GM13977 (cell line): ENCODE measurements at regions not wholly inside any gene's neighbourhood (a gene's known extent, or its start where the extent isn't known, plus 50 kb on each side); places are given as distances from the start of the nearest gene placed in this dataset.
A peak's percentile ranks its signal among the peaks of the same experiment; 100 is the strongest.
"Not testable (repeated sequence)": the region's sequence is repeated elsewhere in the genome, so short reads cannot be mapped to it uniquely, and the experiment has no call there.

Source experiments
- DNase-seq: peaks from one replicate; pipeline ENCODE4 v3.0.0; 2012; ENCODE audit warnings: low spot score
- CTCF ChIP-seq: IDR thresholded peaks from 2 replicates; pipeline ENCODE4 v1.5.1; 2012; ENCODE audit warnings: mild to moderate bottlenecking, control low read depth; ENCODE audit not compliant: insufficient read depth; ENCODE audit errors: extremely low read depth, missing control alignments
- in situ Hi-C: fragments of 300-500 bp; cut with MboI; formaldehyde crosslinking; loops from one replicate; pipeline ENCODE4 v1.12.0; 2022; ENCODE audit warnings: low sequenced_read_pairs, low pct_unique_long_range_greater_than_20kb, mixed read lengths, inconsistent platforms; ENCODE audit not compliant: unreplicated experiment

GRCh38 chr6:71007298-71007697 lies 50.4 kb upstream of the B3GAT2 start:
- in situ Hi-C loops, result loop anchor here (25.0 kb wide), 1 partner anchor 695 kb away; the partner anchor contains the start of gene COL9A1
- DNase-seq, result not testable (repeated sequence)

- in situ Hi-C loops, result loop anchor here (25.0 kb wide), 1 partner anchor 700 kb away; the partner anchor contains the start of gene COL9A1
- no peak for DNase-seq
- TF ChIP-seq CTCF, result no peak
Observed at GRCh38 chr6:71011871-71012371, 55.1 kb upstream of the B3GAT2 start.

GRCh38 chr6:71012866-71013469 lies 56.1 kb upstream of the B3GAT2 start:
- peak; percentile 50 for DNase-seq
- in situ Hi-C loops, result loop anchor here (25.0 kb wide), 1 partner anchor 701 kb away; the partner anchor contains the start of gene COL9A1

GRCh38 chr6:71015392-71015791 lies 58.5 kb upstream of the B3GAT2 start:
- in situ Hi-C loops, result loop anchor here (25.0 kb wide), 1 partner anchor 703 kb away; the partner anchor contains the start of gene COL9A1
- no peak for DNase-seq
- no peak for TF ChIP-seq CTCF

More at GRCh38 chr6:71012866-71013469, 56.1 kb upstream of the B3GAT2 start:
- TF ChIP-seq CTCF, result peak; percentile 80

GRCh38 chr6:71028236-71028876 lies 71.5 kb upstream of the B3GAT2 start:
- no peak for DNase-seq
- in situ Hi-C loops, result no loop called here
- TF ChIP-seq CTCF, result no peak

- DNase-seq, result no peak
- in situ Hi-C loops, result no loop called here
- no peak for TF ChIP-seq CTCF
Observed at GRCh38 chr6:71028877-71029252, 72.0 kb upstream of the B3GAT2 start.

GRCh38 chr6:71029555-71029954 lies 72.7 kb upstream of the B3GAT2 start:
- in situ Hi-C loops, result no loop called here
- no peak for TF ChIP-seq CTCF
- no peak for DNase-seq
